B cell (primary cell): ENCODE measurements at regions not wholly inside any gene's neighbourhood (a gene's known extent, or its start where the extent isn't known, plus 50 kb on each side); places are given as distances from the start of the nearest gene placed in this dataset.

Experiments used
- ATAC-seq: fragments of 200-7000 bp; cut with Tn5 transposase; one replicate; pipeline ENCODE4 v1.10.0; 2021; ENCODE audit warnings: low read depth, mild to moderate bottlenecking, moderate number of reproducible peaks, moderate library complexity
- CTCF ChIA-PET: fragments of 350-600 bp; sonication (Branson Sonifier 250); formaldehyde crosslinking; loops from one replicate; lab custom pipeline; 2021; ENCODE audit warnings: antibody characterized with exemption, inconsistent platforms; lab: Charles Lee
- POLR2A ChIA-PET: fragments of 350-600 bp; sonication (Branson Sonifier 250); formaldehyde crosslinking; loops from one replicate; lab custom pipeline; 2021; ENCODE audit warnings: antibody characterized with exemption; lab: Charles Lee
- DNase-seq: peaks from one replicate; pipeline ENCODE4 v3.0.0; 2013
- H2AFZ ChIP-seq: 2 replicates; pipeline ENCODE4 v1.6.1; 2012; ENCODE audit warnings: mild to moderate bottlenecking, low read depth, low read length; ENCODE audit not compliant: insufficient read depth, poor library complexity, severe bottlenecking
- H3K27ac ChIP-seq, 2 donors: 1 replicate in 1 of 2; 2 replicates in 1 of 2; pipeline ENCODE4 v1.5.1; 2012 to 2013; ENCODE audit warnings: low read length in 2 of 2, mild to moderate bottlenecking in 2 of 2, moderate library complexity in 1 of 2
- H3K27me3 ChIP-seq, 4 experiments: fragments of 200-600 bp in 1 of 4; sonication (generic) in 1 of 4; replicated peaks in 1 of 4; 1 replicate in 2 of 4; 2 replicates in 2 of 4; pipeline versions ENCODE4 v1.6.1 to v1.7.0; 2013 to 2016; ENCODE audit warnings: low read length in 3 of 4, mild to moderate bottlenecking in 2 of 4, mixed read lengths in 1 of 4, moderate library complexity in 1 of 4; ENCODE audit not compliant: insufficient read depth in 4 of 4, control insufficient read depth in 3 of 4; ENCODE audit errors: control extremely low read depth in 1 of 4
- H3K36me3 ChIP-seq, 2 experiments: replicated peaks in 1 of 2; 1 replicate in 1 of 2; 2 replicates in 1 of 2; pipeline versions ENCODE4 v1.6.1 to v1.7.1; 2013; ENCODE audit warnings: low read length in 1 of 2; ENCODE audit not compliant: insufficient read depth in 2 of 2, control insufficient read depth in 1 of 2; ENCODE audit errors: control extremely low read depth in 1 of 2, extremely low read depth in 1 of 2
- H3K4me1 ChIP-seq, 2 donors: fragments of 200-600 bp in 1 of 2; sonication (generic) in 1 of 2; 1 replicate in 1 of 2; 2 replicates in 1 of 2; pipeline versions ENCODE4 v1.5.1 to v1.6.1; 2013 to 2017; ENCODE audit warnings: low read length in 2 of 2; ENCODE audit not compliant: control insufficient read depth in 2 of 2, insufficient read depth in 2 of 2
- H3K4me2 ChIP-seq: replicated peaks from 2 replicates; pipeline ENCODE3; 2012; ENCODE audit warnings: mild to moderate bottlenecking, low read depth, low read length; ENCODE audit not compliant: poor library complexity, severe bottlenecking
- H3K4me3 ChIP-seq, 5 experiments: fragments of 200-600 bp in 1 of 5; sonication (generic) in 1 of 5; 1 replicate in 3 of 5; 2 replicates in 2 of 5; pipeline versions ENCODE4 v1.5.1 to v1.7.0; 2011 to 2016; ENCODE audit warnings: low read length in 4 of 5, mild to moderate bottlenecking in 4 of 5, low read depth in 2 of 5, control low read depth in 1 of 5, moderate library complexity in 1 of 5; ENCODE audit not compliant: insufficient read depth in 1 of 5; ENCODE audit errors: control extremely low read depth in 1 of 5, extremely low read depth in 1 of 5
- H3K79me2 ChIP-seq: fragments of 200-600 bp; sonication (generic); one replicate; pipeline ENCODE4 v1.6.0; 2016; ENCODE audit warnings: low read length; ENCODE audit not compliant: control insufficient read depth, insufficient read depth
- H3K9ac ChIP-seq: fragments of 200-600 bp; sonication (generic); 2 replicates; pipeline ENCODE4 v1.6.1; 2017; ENCODE audit warnings: mild to moderate bottlenecking, low read length, moderate library complexity
- H3K9me3 ChIP-seq, 3 donors: one replicate each; pipeline versions ENCODE4 v1.6.1 to v1.7.1; 2013; ENCODE audit warnings: low read length in 2 of 3; ENCODE audit not compliant: control insufficient read depth in 2 of 3, insufficient read depth in 1 of 3; ENCODE audit errors: control extremely low read depth in 1 of 3
- H4K20me1 ChIP-seq: 2 replicates; pipeline ENCODE4 v1.6.0; 2012; ENCODE audit warnings: mild to moderate bottlenecking, low read length; ENCODE audit not compliant: insufficient read depth, control insufficient read depth, poor library complexity, severe bottlenecking
- H3K27ac Mint-ChIP-seq: one replicate; pipeline ENCODE4 v1.8.0; 2021; ENCODE audit warnings: mixed read lengths
- H3K27me3 Mint-ChIP-seq: one replicate; pipeline ENCODE4 v1.8.0; 2021; ENCODE audit warnings: mixed read lengths
- H3K4me1 Mint-ChIP-seq: one replicate; pipeline ENCODE4 v1.8.0; 2021; ENCODE audit warnings: mixed read lengths
- H3K4me3 Mint-ChIP-seq: one replicate; pipeline ENCODE4 v1.8.0; 2021; ENCODE audit warnings: mixed read lengths
- H3K9me3 Mint-ChIP-seq: one replicate; pipeline ENCODE4 v1.8.0; 2022; ENCODE audit warnings: mixed read lengths; ENCODE audit not compliant: insufficient read depth
- EZH2 ChIP-seq: IDR thresholded peaks from 2 replicates; pipeline ENCODE4 v1.6.1; 2012; ENCODE audit warnings: borderline replicate concordance, low read depth, mild to moderate bottlenecking, moderate library complexity, low read length; ENCODE audit not compliant: insufficient read depth, poor library complexity, severe bottlenecking
- WGBS: methylation state at CpG from one replicate; pipeline ENCODE4 v1.1.5; 2013; ENCODE audit warnings: missing lambda C conversion rate; ENCODE audit not compliant: insufficient coverage; 5-methylcytosine and 5-hydroxymethylcytosine counted together
- intact Hi-C: fragments of 100-400 bp; cut with micrococcal nuclease; formaldehyde crosslinking; loops from one replicate; pipeline ENCODE4 v1.10.0; 2022
- TF ChIP-seq, protein P1 (sequence below): fragments of 200-600 bp; IDR thresholded peaks from one replicate; pipeline ENCODE4 v1.8.0; 2022; ENCODE audit warnings: antibody characterized with exemption, mild to moderate bottlenecking

DNA sequence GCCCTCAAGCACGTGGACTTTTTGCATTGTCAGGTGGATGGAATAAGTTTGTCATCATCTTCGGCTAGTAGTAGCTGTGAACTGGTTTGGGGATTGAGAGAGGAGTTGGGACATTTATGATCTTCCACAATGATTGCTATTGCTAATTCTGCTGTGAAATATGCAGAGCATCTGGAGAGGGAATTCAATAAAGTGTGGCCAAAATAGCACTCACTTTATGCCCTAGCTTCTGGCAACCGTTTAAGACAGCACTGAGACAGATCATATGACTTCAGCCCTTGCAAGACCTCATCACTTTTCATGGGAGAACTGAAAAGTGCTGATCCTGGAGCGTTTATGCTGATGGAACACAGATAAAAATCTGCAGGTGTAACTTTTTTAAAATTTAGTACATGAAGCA, 360.8 kb downstream of the GPATCH2 start:
- intact Hi-C loops = no loop called here
- 60% methylated on average over 2 of the region's 4 CpGs for WGBS
- Histone ChIP-seq H3K9me3 (no peaks in the 10 kb centered on the region), H3K79me2 (no peaks in the 10 kb centered on the region), H3K36me3 (no peaks in the 10 kb centered on the region), H3K27ac (no peak overlapping the region), H2AFZ (no peak overlapping the region), H3K4me3 (no peak overlapping the region), H3K9ac (no peak overlapping the region), H3K4me1 (no peaks in the 10 kb centered on the region), H4K20me1 (no peaks in the 10 kb centered on the region), H3K27me3 (no peaks in the 10 kb centered on the region), H3K4me2 (no peak overlapping the region)
- H3K4me1 Mint-ChIP-seq = no peaks in the 10 kb centered on the region
- POLR2A ChIA-PET = no interaction called here
- no peaks in the 10 kb centered on the region for H3K9me3 Mint-ChIP-seq
- DNase-seq = no peak
- no peak overlapping the region for H3K27ac Mint-ChIP-seq
- CTCF ChIA-PET = no interaction called here
- no peak overlapping the region for H3K4me3 Mint-ChIP-seq
- no peak for ATAC-seq
- TF ChIP-seq, protein P1, sequence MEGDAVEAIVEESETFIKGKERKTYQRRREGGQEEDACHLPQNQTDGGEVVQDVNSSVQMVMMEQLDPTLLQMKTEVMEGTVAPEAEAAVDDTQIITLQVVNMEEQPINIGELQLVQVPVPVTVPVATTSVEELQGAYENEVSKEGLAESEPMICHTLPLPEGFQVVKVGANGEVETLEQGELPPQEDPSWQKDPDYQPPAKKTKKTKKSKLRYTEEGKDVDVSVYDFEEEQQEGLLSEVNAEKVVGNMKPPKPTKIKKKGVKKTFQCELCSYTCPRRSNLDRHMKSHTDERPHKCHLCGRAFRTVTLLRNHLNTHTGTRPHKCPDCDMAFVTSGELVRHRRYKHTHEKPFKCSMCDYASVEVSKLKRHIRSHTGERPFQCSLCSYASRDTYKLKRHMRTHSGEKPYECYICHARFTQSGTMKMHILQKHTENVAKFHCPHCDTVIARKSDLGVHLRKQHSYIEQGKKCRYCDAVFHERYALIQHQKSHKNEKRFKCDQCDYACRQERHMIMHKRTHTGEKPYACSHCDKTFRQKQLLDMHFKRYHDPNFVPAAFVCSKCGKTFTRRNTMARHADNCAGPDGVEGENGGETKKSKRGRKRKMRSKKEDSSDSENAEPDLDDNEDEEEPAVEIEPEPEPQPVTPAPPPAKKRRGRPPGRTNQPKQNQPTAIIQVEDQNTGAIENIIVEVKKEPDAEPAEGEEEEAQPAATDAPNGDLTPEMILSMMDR = no peak
- no peak for TF ChIP-seq EZH2
- no peaks in the 10 kb centered on the region for H3K27me3 Mint-ChIP-seq

DNA sequence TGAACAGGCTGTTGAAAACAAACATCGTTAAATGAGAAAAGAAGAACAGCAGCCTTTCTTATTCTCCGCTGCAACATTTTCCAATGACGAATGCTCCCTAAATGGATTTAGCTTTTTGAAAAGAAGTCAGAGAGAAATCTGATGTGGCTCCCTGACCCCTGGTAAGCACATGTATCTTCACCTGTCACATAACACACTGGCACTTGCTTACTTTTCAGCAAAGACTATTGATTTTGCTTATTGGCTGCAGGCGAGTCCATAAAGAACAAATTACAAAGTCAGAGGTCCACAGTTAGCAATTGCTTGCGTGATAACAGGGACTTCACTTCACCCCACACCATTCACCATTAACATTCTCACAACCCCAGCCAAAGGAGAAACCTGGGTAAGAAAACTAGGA, 362.8 kb downstream of the GPATCH2 start:
- no peak for DNase-seq
- ChIA-PET CTCF (no interaction called here), POLR2A (no interaction called here)
- intact Hi-C loops = no loop called here
- Mint-ChIP-seq H3K4me3 (no peak overlapping the region), H3K27me3 (no peaks in the 10 kb centered on the region), H3K9me3 (no peaks in the 10 kb centered on the region), H3K27ac (no peak overlapping the region), H3K4me1 (no peaks in the 10 kb centered on the region)
- ATAC-seq = no peak
- TF ChIP-seq, protein P1 = no peak
- no peak for TF ChIP-seq EZH2
- Histone ChIP-seq H3K9ac (no peak overlapping the region), H3K79me2 (no peaks in the 10 kb centered on the region), H3K27me3 (no peaks in the 10 kb centered on the region), H4K20me1 (no peaks in the 10 kb centered on the region), H3K4me3 (no peak overlapping the region), H3K9me3 (no peaks in the 10 kb centered on the region), H3K4me1 (no peaks in the 10 kb centered on the region), H3K27ac (no peak overlapping the region), H3K36me3 (no peaks in the 10 kb centered on the region), H2AFZ (no peak overlapping the region), H3K4me2 (no peak overlapping the region)
- WGBS = 95% methylated on average over 2 of the region's 5 CpGs
